Activated CD8-positive, alpha-beta T cell treated with anti-CD3 and anti-CD28 coated beads for 36 hours (primary cell): ENCODE measurements at regions not wholly inside any gene's neighbourhood (a gene's known extent, or its start where the extent isn't known, plus 50 kb on each side); places are given as distances from the start of the nearest gene placed in this dataset.

Experiments
- ATAC-seq: fragments of 200-7000 bp; cut with Tn5 transposase; one replicate; pipeline ENCODE4 v1.10.0; 2021; ENCODE audit warnings: mild to moderate bottlenecking, moderate library complexity
- CTCF ChIA-PET: fragments of 350-600 bp; sonication (Branson Sonifier 250); formaldehyde crosslinking; loops from one replicate; lab custom pipeline; 2021; ENCODE audit warnings: antibody characterized with exemption; lab: Charles Lee
- POLR2A ChIA-PET: fragments of 350-600 bp; sonication (Branson Sonifier 250); formaldehyde crosslinking; loops from one replicate; lab custom pipeline; 2021; ENCODE audit warnings: antibody characterized with exemption; lab: Charles Lee
- DNase-seq: peaks from one replicate; pipeline ENCODE4 v3.0.0-alpha.2; 2020
- H3K27ac Mint-ChIP-seq: one replicate; pipeline ENCODE4 v1.8.0; 2021; ENCODE audit warnings: mild to moderate bottlenecking, mixed read lengths
- H3K27me3 Mint-ChIP-seq: one replicate; pipeline ENCODE4 v1.8.0; 2021; ENCODE audit warnings: mixed read lengths
- H3K36me3 Mint-ChIP-seq: one replicate; pipeline ENCODE4 v1.8.0; 2021; ENCODE audit warnings: low read depth, mixed read lengths
- H3K4me1 Mint-ChIP-seq: one replicate; pipeline ENCODE4 v1.8.0; 2021; ENCODE audit warnings: low read depth, mixed read lengths
- H3K4me3 Mint-ChIP-seq: one replicate; pipeline ENCODE4 v1.8.0; 2021; ENCODE audit warnings: mild to moderate bottlenecking, moderate library complexity, mixed read lengths
- H3K9me3 Mint-ChIP-seq: one replicate; pipeline ENCODE4 v1.8.0; 2021; ENCODE audit warnings: mixed read lengths
- intact Hi-C: fragments of 100-400 bp; cut with micrococcal nuclease; formaldehyde crosslinking; loops from one replicate; pipeline ENCODE4 v1.10.0; 2022
- TF ChIP-seq, protein P1 (sequence below): fragments of 200-600 bp; IDR thresholded peaks from one replicate; pipeline ENCODE4 v1.8.0; 2022; ENCODE audit warnings: antibody characterized with exemption, mild to moderate bottlenecking

DNA sequence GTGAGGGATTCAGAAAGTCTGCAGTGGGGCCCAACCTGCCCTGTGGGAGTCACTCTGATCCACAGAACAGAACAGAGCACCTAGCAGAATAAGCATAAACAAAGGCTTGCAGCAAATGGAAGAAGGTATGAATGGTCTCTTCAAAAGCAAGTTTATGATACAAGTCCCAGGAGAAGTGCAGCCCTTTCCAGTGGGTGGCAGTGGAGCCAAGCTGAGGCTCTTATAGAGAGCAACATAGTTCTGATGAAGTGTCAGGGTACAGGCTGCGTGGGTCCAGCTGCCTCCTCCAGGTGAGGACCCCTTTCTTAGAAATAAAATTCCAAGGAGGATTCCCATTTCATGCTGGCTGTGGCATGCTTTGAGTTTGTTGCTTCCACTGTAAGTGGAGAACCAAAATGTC is 88.8 kb upstream of the PAK3 start:
- no peak for ATAC-seq
- peaks cover 2% of the 10 kb centered on the region for H3K27me3 Mint-ChIP-seq
- DNase-seq, result no peak
- H3K36me3 Mint-ChIP-seq, result no peaks in the 10 kb centered on the region
- no peak overlapping the region for H3K27ac Mint-ChIP-seq
- H3K4me1 Mint-ChIP-seq, result no peaks in the 10 kb centered on the region
- CTCF ChIA-PET, result no interaction called here
- POLR2A ChIA-PET, result no interaction called here
- H3K9me3 Mint-ChIP-seq, result no peaks in the 10 kb centered on the region
- TF ChIP-seq, protein P1, sequence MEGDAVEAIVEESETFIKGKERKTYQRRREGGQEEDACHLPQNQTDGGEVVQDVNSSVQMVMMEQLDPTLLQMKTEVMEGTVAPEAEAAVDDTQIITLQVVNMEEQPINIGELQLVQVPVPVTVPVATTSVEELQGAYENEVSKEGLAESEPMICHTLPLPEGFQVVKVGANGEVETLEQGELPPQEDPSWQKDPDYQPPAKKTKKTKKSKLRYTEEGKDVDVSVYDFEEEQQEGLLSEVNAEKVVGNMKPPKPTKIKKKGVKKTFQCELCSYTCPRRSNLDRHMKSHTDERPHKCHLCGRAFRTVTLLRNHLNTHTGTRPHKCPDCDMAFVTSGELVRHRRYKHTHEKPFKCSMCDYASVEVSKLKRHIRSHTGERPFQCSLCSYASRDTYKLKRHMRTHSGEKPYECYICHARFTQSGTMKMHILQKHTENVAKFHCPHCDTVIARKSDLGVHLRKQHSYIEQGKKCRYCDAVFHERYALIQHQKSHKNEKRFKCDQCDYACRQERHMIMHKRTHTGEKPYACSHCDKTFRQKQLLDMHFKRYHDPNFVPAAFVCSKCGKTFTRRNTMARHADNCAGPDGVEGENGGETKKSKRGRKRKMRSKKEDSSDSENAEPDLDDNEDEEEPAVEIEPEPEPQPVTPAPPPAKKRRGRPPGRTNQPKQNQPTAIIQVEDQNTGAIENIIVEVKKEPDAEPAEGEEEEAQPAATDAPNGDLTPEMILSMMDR, result no peak
- intact Hi-C loops, result no loop called here
- H3K4me3 Mint-ChIP-seq, result no peak overlapping the region

DNA sequence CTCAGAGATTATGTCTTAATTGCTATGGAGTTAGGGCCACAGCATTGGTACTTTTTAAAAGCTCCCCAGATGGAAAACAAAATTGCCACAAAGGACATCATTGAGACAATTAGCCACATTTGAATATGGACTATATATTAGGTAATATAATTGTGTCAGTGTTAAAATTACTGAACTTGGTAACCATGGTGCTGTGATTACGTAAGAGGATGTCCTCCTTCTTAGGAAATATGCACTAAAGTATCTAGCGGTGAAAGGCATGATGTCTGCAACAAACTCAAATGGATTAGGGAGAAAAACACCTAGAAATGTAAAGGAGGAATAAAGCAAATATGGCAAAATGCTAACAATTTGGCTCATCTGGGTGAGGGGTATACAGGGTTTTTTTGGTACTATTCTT is 89.9 kb upstream of the PAK3 start:
- intact Hi-C loops, result no loop called here
- ChIA-PET CTCF (no interaction called here), POLR2A (no interaction called here)
- no peak for DNase-seq
- Mint-ChIP-seq H3K27me3 (peaks cover 2% of the 10 kb centered on the region), H3K27ac (no peak overlapping the region), H3K9me3 (no peaks in the 10 kb centered on the region), H3K36me3 (no peaks in the 10 kb centered on the region), H3K4me1 (no peaks in the 10 kb centered on the region), H3K4me3 (no peak overlapping the region)
- TF ChIP-seq, protein P1, result no peak
- no peak for ATAC-seq

DNA sequence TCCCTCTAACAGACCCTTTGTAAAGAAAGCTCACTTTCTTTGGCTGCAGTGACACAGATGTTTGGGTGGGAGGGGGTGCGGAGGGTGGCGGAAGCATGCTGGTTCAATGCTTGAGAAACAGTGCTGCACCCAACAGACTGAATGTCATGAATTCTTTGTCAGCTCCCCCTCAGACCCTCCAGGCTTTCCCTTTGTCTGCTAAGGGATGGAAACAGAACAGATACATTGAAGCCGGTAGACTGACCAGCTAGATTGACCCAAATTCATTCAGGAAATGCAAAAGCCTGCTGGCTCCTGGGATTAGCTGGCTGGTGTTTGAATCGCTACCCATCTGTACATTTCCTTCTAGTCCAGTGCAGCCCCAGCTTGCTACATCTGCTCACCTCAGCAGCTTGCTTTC is 90.8 kb upstream of the PAK3 start:
- no peaks in the 10 kb centered on the region for H3K36me3 Mint-ChIP-seq
- no peaks in the 10 kb centered on the region for H3K4me1 Mint-ChIP-seq
- ChIA-PET POLR2A (no interaction called here), CTCF (no interaction called here)
- H3K27ac Mint-ChIP-seq, result no peak overlapping the region
- peaks cover 2% of the 10 kb centered on the region for H3K27me3 Mint-ChIP-seq
- H3K4me3 Mint-ChIP-seq, result no peak overlapping the region
- TF ChIP-seq, protein P1, result no peak
- intact Hi-C loops, result no loop called here
- H3K9me3 Mint-ChIP-seq, result no peaks in the 10 kb centered on the region
- no peak for DNase-seq
- no peak for ATAC-seq

DNA sequence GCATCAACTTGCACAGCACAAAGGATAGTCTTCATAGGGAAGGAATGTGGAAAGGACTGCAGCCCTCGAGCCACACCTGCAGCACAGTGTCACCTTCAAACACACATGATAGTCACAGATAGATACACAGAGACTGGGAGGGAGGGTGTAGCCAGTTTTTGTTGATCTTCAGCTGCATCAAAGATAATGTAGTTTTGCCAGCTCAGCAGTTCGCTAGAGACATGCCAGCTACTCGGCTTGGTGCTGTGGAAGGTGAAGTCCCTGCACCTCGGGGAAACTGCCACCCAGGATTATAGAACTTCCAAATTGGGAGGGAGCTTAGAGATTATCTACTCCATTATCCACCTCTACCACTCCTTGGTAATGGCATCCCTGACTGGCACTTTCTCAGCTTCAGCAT is 92.9 kb upstream of the PAK3 start:
- no peak overlapping the region for H3K4me3 Mint-ChIP-seq

DNA sequence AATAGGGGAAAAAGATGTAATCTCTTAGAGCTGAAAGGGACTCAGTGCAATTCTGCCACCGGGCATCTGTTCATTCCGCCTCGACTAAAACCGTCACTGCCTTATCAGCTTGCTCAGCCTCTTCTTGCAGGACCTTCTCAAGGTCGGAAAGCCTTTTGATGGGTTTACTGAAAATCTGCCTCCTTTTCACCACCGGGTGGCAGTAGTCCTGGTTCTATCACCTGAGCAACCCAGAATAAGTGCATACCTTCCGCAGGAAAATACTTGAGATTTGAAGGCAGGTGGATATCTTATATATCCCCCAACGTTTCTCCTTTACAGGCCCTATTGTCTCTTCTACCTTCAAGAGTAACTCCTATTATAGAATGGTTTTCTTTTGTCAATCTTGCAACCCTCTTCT is 103.4 kb upstream of the PAK3 start:
- H3K9me3 Mint-ChIP-seq, result no peaks in the 10 kb centered on the region
- DNase-seq (peak; percentile 34), ATAC-seq (no peak)
- TF ChIP-seq, protein P1, result peak; percentile 21
- no peak overlapping the region for H3K4me3 Mint-ChIP-seq
- peaks cover 2% of the 10 kb centered on the region for H3K27me3 Mint-ChIP-seq
- no peak overlapping the region for H3K27ac Mint-ChIP-seq
- ChIA-PET CTCF (interaction anchor here (0.6 to 1.3 kb wide), 2 partner anchors 94 to 108 kb away, joined by 3 to 6 read pairs; no protein-coding TSS in a partner anchor), POLR2A (no interaction called here)
- H3K4me1 Mint-ChIP-seq, result no peaks in the 10 kb centered on the region
- no peaks in the 10 kb centered on the region for H3K36me3 Mint-ChIP-seq
- intact Hi-C loops, result loop anchor here (5.0 kb wide), 2 partner anchors 105 to 255 kb away; partner anchors contain the start of gene PAK3

More for the DNA sequence above, 92.9 kb upstream of the PAK3 start:
- ChIA-PET CTCF (no interaction called here), POLR2A (no interaction called here)
- intact Hi-C loops, result no loop called here
- Mint-ChIP-seq H3K27ac (no peak overlapping the region), H3K36me3 (no peaks in the 10 kb centered on the region), H3K27me3 (peaks cover 2% of the 10 kb centered on the region), H3K4me1 (no peaks in the 10 kb centered on the region), H3K9me3 (no peaks in the 10 kb centered on the region)
- TF ChIP-seq, protein P1, result no peak
- no peak for ATAC-seq
- no peak for DNase-seq
